ENCODE measurements at regions not wholly inside any gene's neighbourhood (a gene's known extent, or its start where the extent isn't known, plus 50 kb on each side); places are given as distances from the start of the nearest gene placed in this dataset.
A peak's percentile ranks its signal among the peaks of the same experiment; 100 is the strongest.
"Not testable (repeated sequence)": the region's sequence is repeated elsewhere in the genome, so short reads cannot be mapped to it uniquely, and the experiment has no call there.

- no peak for DNase-seq (ENCODE audit: low read depth in 2 of 3, low spot score in 2 of 3)
Measured at GRCh38 chr5:1638658-1639400, 115.1 kb upstream of the LPCAT1 start.

- DNase-seq (ENCODE audit: low read depth in 2 of 3, low spot score in 2 of 3) = no peak
Measured at GRCh38 chr5:1637639-1638481, 114.1 kb upstream of the LPCAT1 start.

GRCh38 chr5:1636981-1637638, 113.3 kb upstream of the LPCAT1 start:
- DNase-seq (ENCODE audit: low read depth in 2 of 3, low spot score in 2 of 3) = no peak

- not testable (repeated sequence) for DNase-seq (ENCODE audit: low read depth in 2 of 3, low spot score in 2 of 3)
Measured at GRCh38 chr5:1636208-1636770, 112.5 kb upstream of the LPCAT1 start.

GRCh38 chr5:1635477-1635876, 111.7 kb upstream of the LPCAT1 start:
- DNase-seq (ENCODE audit: low read depth in 2 of 3, low spot score in 2 of 3) = not testable (repeated sequence)

GRCh38 chr5:1634337-1634661, 110.5 kb upstream of the LPCAT1 start:
- no peak for DNase-seq (ENCODE audit: low read depth in 2 of 3, low spot score in 2 of 3)

- peak; percentile 41 to 64 (median 50) for DNase-seq (ENCODE audit: low read depth in 2 of 3, low spot score in 2 of 3)
Measured at GRCh38 chr5:1633605-1634336, 110.0 kb upstream of the LPCAT1 start.

GRCh38 chr5:1631004-1631403, 107.2 kb upstream of the LPCAT1 start:
- DNase-seq (ENCODE audit: low read depth in 2 of 3, low spot score in 2 of 3) = not testable (repeated sequence)

GRCh38 chr5:1626397-1626796, 102.6 kb upstream of the LPCAT1 start:
- DNase-seq (ENCODE audit: low read depth in 2 of 3, low spot score in 2 of 3) = not testable (repeated sequence)

GRCh38 chr5:1619531-1619930, 95.8 kb upstream of the LPCAT1 start:
- DNase-seq (ENCODE audit: low read depth in 2 of 3, low spot score in 2 of 3) = not testable (repeated sequence)

- DNase-seq (ENCODE audit: low read depth in 2 of 3, low spot score in 2 of 3) = not testable (repeated sequence)
Measured at GRCh38 chr5:1618296-1618865, 94.6 kb upstream of the LPCAT1 start.

GRCh38 chr5:1617236-1617755, 93.5 kb upstream of the LPCAT1 start:
- DNase-seq (ENCODE audit: low read depth in 2 of 3, low spot score in 2 of 3) = not testable (repeated sequence)

- DNase-seq (ENCODE audit: low read depth in 2 of 3, low spot score in 2 of 3) = not testable (repeated sequence)
Measured at GRCh38 chr5:1613515-1613914, 89.8 kb upstream of the LPCAT1 start.

GRCh38 chr5:1610526-1610925, 86.8 kb upstream of the LPCAT1 start:
- DNase-seq (ENCODE audit: low read depth in 2 of 3, low spot score in 2 of 3) = not testable (repeated sequence)

- DNase-seq (ENCODE audit: low read depth in 2 of 3, low spot score in 2 of 3) = not testable (repeated sequence)
Measured at GRCh38 chr5:1609111-1609510, 85.4 kb upstream of the LPCAT1 start.

- peak in 1 of 3 donors; percentile 40 for DNase-seq (ENCODE audit: low read depth in 2 of 3, low spot score in 2 of 3)
Measured at GRCh38 chr5:1608336-1608735, 84.6 kb upstream of the LPCAT1 start.

GRCh38 chr5:1606951-1607350, 83.2 kb upstream of the LPCAT1 start:
- DNase-seq (ENCODE audit: low read depth in 2 of 3, low spot score in 2 of 3) = not testable (repeated sequence)

- not testable (repeated sequence) for DNase-seq (ENCODE audit: low read depth in 2 of 3, low spot score in 2 of 3)
Measured at GRCh38 chr5:1603916-1604315, 80.2 kb upstream of the LPCAT1 start.

- peak in 1 of 3 donors; percentile 29 for DNase-seq (ENCODE audit: low read depth in 2 of 3, low spot score in 2 of 3)
Measured at GRCh38 chr5:1601565-1601964, 77.8 kb upstream of the LPCAT1 start.
